Adrenal gland (tissue), 5 donors: ENCODE measurements at regions not wholly inside any gene's neighbourhood (a gene's known extent, or its start where the extent isn't known, plus 50 kb on each side); places are given as distances from the start of the nearest gene placed in this dataset.

Source experiments
- CTCF ChIP-seq, 6 experiments: fragments of 450-650 bp in 4 of 6; fragments of 200-600 bp in 2 of 6; sonication (generic) in 1 of 6; IDR thresholded peaks; 1 replicate in 5 of 6; 2 replicates in 1 of 6; pipeline versions ENCODE4 v1.5.1 to v1.8.0; 2016 to 2021; ENCODE audit warnings: antibody characterized with exemption in 6 of 6, mild to moderate bottlenecking in 2 of 6, moderate library complexity in 1 of 6
- POLR2A ChIP-seq, 2 donors: fragments of 450-650 bp; IDR thresholded peaks; one replicate each; pipeline ENCODE4 v1.6.1; 2017; ENCODE audit warnings: antibody characterized with exemption in 2 of 2, mild to moderate bottlenecking in 2 of 2, moderate library complexity in 1 of 2
- donor health status: DM: no; HTN: no; CAD: no.

DNA sequence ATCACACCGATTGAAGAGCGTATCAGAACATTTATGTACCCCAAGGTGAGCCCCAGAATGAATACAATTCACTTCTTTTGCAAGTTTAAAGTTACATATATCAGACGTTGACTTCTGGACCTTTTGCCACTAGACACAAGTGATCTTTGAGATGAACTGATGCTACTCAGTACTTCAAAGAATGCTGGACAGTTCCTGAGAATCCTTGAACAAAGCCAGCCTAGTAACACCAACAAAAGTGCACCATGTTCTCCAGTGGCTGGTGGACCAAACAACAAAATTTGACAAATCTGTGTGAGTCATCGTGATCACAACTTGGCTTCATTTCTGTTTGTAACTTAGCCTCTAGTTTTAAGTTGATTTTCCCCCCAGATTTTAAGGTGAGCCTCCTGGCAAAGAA is 355.7 kb downstream of the SOX2 start:
- no peak for TF ChIP-seq CTCF (IDR thresholded peaks at IDR 0.05)
- TF ChIP-seq POLR2A (IDR thresholded peaks at IDR 0.05), result no peak
